ENCODE measurements at regions not wholly inside any gene's neighbourhood (a gene's known extent, or its start where the extent isn't known, plus 50 kb on each side); places are given as distances from the start of the nearest gene placed in this dataset.

DNA sequence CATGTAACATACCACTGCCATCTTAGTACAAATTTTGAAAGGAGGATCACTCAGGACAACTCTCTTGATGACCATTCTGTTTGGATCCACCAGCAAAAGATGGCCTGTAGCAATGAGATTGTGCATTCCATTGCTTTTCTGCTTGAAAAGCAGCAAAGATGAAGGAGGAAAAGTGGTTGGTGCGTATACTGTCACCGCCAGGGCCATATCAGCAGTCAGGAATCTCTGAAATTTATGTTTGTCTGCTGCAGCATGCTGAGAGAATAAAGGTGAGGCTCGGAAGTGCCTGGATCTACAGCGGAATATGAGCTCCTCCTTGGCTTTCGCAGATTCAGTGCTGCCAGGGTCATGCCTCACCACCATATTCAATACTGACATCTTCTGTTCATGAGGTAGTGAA, 144.4 kb downstream of the GPBP1 start:
- TF ChIP-seq, protein P1, sequence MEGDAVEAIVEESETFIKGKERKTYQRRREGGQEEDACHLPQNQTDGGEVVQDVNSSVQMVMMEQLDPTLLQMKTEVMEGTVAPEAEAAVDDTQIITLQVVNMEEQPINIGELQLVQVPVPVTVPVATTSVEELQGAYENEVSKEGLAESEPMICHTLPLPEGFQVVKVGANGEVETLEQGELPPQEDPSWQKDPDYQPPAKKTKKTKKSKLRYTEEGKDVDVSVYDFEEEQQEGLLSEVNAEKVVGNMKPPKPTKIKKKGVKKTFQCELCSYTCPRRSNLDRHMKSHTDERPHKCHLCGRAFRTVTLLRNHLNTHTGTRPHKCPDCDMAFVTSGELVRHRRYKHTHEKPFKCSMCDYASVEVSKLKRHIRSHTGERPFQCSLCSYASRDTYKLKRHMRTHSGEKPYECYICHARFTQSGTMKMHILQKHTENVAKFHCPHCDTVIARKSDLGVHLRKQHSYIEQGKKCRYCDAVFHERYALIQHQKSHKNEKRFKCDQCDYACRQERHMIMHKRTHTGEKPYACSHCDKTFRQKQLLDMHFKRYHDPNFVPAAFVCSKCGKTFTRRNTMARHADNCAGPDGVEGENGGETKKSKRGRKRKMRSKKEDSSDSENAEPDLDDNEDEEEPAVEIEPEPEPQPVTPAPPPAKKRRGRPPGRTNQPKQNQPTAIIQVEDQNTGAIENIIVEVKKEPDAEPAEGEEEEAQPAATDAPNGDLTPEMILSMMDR (conservative IDR thresholded peaks at IDR 0.05; ENCODE audit: low read length): no peak
- TF ChIP-seq EZH2phosphoT487 (IDR thresholded peaks at IDR 0.05; ENCODE audit: borderline replicate concordance, low read depth, low read length): no peak
